DOHH2 (cell line): ENCODE measurements at regions not wholly inside any gene's neighbourhood (a gene's known extent, or its start where the extent isn't known, plus 50 kb on each side); places are given as distances from the start of the nearest gene placed in this dataset.
"Not testable (repeated sequence)": the region's sequence is repeated elsewhere in the genome, so short reads cannot be mapped to it uniquely, and the experiment has no call there.

Source experiments
- H3F3A ChIP-seq: fragments of 200-600 bp; sonication (generic), shearing (Covaris generic); 2 replicates; pipeline ENCODE4 v1.6.0; 2016; ENCODE audit warnings: antibody characterized with exemption, mild to moderate bottlenecking; ENCODE audit not compliant: control insufficient read depth, insufficient read depth
- H3K27ac ChIP-seq: fragments of 200-600 bp; sonication (generic); 2 replicates; pipeline ENCODE4 v1.5.1; 2014; ENCODE audit warnings: low read depth, mild to moderate bottlenecking, low read length, moderate library complexity
- H3K27me3 ChIP-seq: fragments of 200-600 bp; sonication (generic); 2 replicates; pipeline ENCODE4 v1.6.1; 2014; ENCODE audit warnings: mild to moderate bottlenecking, low read length, mixed read lengths; ENCODE audit not compliant: control insufficient read depth
- H3K36me3 ChIP-seq: fragments of 200-600 bp; sonication (generic); 2 replicates; pipeline ENCODE4 v1.6.1; 2014; ENCODE audit warnings: mild to moderate bottlenecking, low read length, moderate library complexity, mixed read lengths; ENCODE audit not compliant: control insufficient read depth
- H3K4me1 ChIP-seq: fragments of 200-600 bp; sonication (generic); 2 replicates; pipeline ENCODE4 v1.6.1; 2014; ENCODE audit warnings: mild to moderate bottlenecking, low read length, mixed read lengths; ENCODE audit not compliant: control insufficient read depth
- H3K4me2 ChIP-seq: fragments of 200-600 bp; sonication (generic); 2 replicates; pipeline ENCODE4 v1.6.0; 2014; ENCODE audit warnings: mild to moderate bottlenecking, low read length, moderate library complexity
- H3K4me3 ChIP-seq: fragments of 200-600 bp; sonication (generic); 2 replicates; pipeline ENCODE4 v1.5.1; 2014; ENCODE audit warnings: mild to moderate bottlenecking, low read length, mixed read lengths
- H3K79me2 ChIP-seq: fragments of 200-600 bp; sonication (generic); 2 replicates; pipeline ENCODE4 v1.6.1; 2014; ENCODE audit warnings: mild to moderate bottlenecking, low read length, mixed read lengths; ENCODE audit not compliant: control insufficient read depth
- H3K9me2 ChIP-seq: fragments of 200-600 bp; sonication (generic); replicated peaks from 2 replicates; pipeline ENCODE4 v1.6.1; 2014; ENCODE audit warnings: mild to moderate bottlenecking, low read length, mixed read lengths; ENCODE audit not compliant: control insufficient read depth
- H3K9me3 ChIP-seq: fragments of 200-600 bp; sonication (generic); 2 replicates; pipeline ENCODE4 v1.6.1; 2014; ENCODE audit warnings: antibody characterized with exemption, low read length, mixed read lengths; ENCODE audit not compliant: control insufficient read depth, insufficient read depth
- H4K20me1 ChIP-seq: fragments of 200-600 bp; sonication (generic); 2 replicates; pipeline ENCODE4 v1.6.0; 2014; ENCODE audit warnings: low read depth, mild to moderate bottlenecking, antibody characterized with exemption, low read length, moderate library complexity; ENCODE audit not compliant: control insufficient read depth, insufficient read depth
- CTCF ChIP-seq: fragments of 200-600 bp; sonication (generic); IDR thresholded peaks from one replicate; pipeline ENCODE4 v1.5.1; 2014; ENCODE audit warnings: antibody characterized with exemption, mild to moderate bottlenecking, low read depth, low read length; ENCODE audit not compliant: poor library complexity, severe bottlenecking
- EZH2phosphoT487 ChIP-seq: fragments of 200-600 bp; sonication (generic); IDR thresholded peaks from 2 replicates; pipeline ENCODE4 v1.6.1; 2017; ENCODE audit warnings: borderline replicate concordance, mild to moderate bottlenecking, antibody characterized with exemption, low read length, moderate library complexity, mixed read lengths

- no peaks in the 10 kb centered on the region for H4K20me1 ChIP-seq
- no peak overlapping the region for H3K27ac ChIP-seq
- no peaks in the 10 kb centered on the region for H3K36me3 ChIP-seq
- H3K9me3 ChIP-seq, result no peaks in the 10 kb centered on the region
- H3K4me3 ChIP-seq, result no peak overlapping the region
- TF ChIP-seq EZH2phosphoT487 (no peak), CTCF (no peak)
- no peaks in the 10 kb centered on the region for H3F3A ChIP-seq
- H3K4me2 ChIP-seq, result no peak overlapping the region
- no peaks in the 10 kb centered on the region for H3K27me3 ChIP-seq
- H3K79me2 ChIP-seq, result no peaks in the 10 kb centered on the region
- H3K4me1 ChIP-seq, result no peaks in the 10 kb centered on the region
- no peaks in the 10 kb centered on the region for H3K9me2 ChIP-seq
Observed at GRCh38 chr13:83121896-83122295, 760.4 kb downstream of the SLITRK1 start.

GRCh38 chr13:83117046-83117445, 765.2 kb downstream of the SLITRK1 start:
- no peaks in the 10 kb centered on the region for H3K36me3 ChIP-seq

GRCh38 chr13:83101574-83102247, 780.6 kb downstream of the SLITRK1 start:
- H3K27ac ChIP-seq, H3F3A ChIP-seq, H3K4me1 ChIP-seq, H4K20me1 ChIP-seq, H3K4me3 ChIP-seq, H3K9me2 ChIP-seq, H3K9me3 ChIP-seq, H3K4me2 ChIP-seq, H3K79me2 ChIP-seq, H3K27me3 ChIP-seq, H3K36me3 ChIP-seq: not testable (repeated sequence)

More at GRCh38 chr13:83117046-83117445, 765.2 kb downstream of the SLITRK1 start:
- Histone ChIP-seq H3K4me2 (no peak overlapping the region), H3K9me3 (no peaks in the 10 kb centered on the region), H3K27me3 (no peaks in the 10 kb centered on the region), H3F3A (no peaks in the 10 kb centered on the region), H3K79me2 (no peaks in the 10 kb centered on the region), H3K9me2 (no peaks in the 10 kb centered on the region), H3K4me3 (no peak overlapping the region), H3K27ac (no peak overlapping the region), H3K4me1 (no peaks in the 10 kb centered on the region), H4K20me1 (no peaks in the 10 kb centered on the region)
- TF ChIP-seq CTCF (no peak), EZH2phosphoT487 (no peak)

GRCh38 chr13:83100237-83100636, 782.0 kb downstream of the SLITRK1 start:
- no peaks in the 10 kb centered on the region for H3F3A ChIP-seq
- no peaks in the 10 kb centered on the region for H3K27me3 ChIP-seq
- H3K36me3 ChIP-seq, result no peaks in the 10 kb centered on the region
- TF ChIP-seq CTCF (no peak), EZH2phosphoT487 (no peak)
- H3K27ac ChIP-seq, result no peak overlapping the region
- no peak overlapping the region for H3K4me3 ChIP-seq
- H3K9me3 ChIP-seq, result no peaks in the 10 kb centered on the region
- no peak overlapping the region for H3K4me2 ChIP-seq
- no peaks in the 10 kb centered on the region for H3K79me2 ChIP-seq
- no peaks in the 10 kb centered on the region for H3K4me1 ChIP-seq
- no peaks in the 10 kb centered on the region for H3K9me2 ChIP-seq
- no peaks in the 10 kb centered on the region for H4K20me1 ChIP-seq
